OCI-LY3 (cell line): ENCODE measurements at regions not wholly inside any gene's neighbourhood (a gene's known extent, or its start where the extent isn't known, plus 50 kb on each side); places are given as distances from the start of the nearest gene placed in this dataset.

Source experiments
- EZH2phosphoT487 ChIP-seq: fragments of 200-600 bp; shearing (Covaris generic); IDR thresholded peaks from 2 replicates; pipeline ENCODE4 v1.6.1; 2018; ENCODE audit warnings: antibody characterized with exemption, mixed run types, low read depth
- TF ChIP-seq, protein P1 (sequence below): fragments of 200-600, 300-600 bp; sonication (generic); IDR thresholded peaks from 2 replicates; pipeline ENCODE4 v1.5.1; 2014; ENCODE audit warnings: antibody characterized with exemption, low read length, low read depth

DNA sequence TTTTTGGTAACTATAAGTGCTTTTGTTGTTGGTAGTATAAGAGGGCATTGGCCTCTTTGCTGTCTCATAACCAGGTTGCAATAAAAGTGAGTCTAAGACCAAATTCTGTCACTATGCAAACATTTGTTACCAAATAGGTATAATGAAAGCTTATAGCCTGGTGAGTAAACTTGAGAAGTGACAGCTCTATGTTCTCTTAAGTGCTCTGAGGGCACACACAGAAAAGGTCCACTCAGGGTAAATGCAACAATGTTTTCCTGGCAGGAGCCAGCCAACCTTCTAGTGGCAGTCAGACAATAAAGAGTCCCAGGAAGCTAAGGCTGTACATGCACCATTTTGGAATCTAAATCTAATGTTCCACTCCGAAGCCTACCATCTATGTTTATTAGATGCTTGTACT, 262.1 kb upstream of the TGFBR2 start:
- TF ChIP-seq, protein P1, sequence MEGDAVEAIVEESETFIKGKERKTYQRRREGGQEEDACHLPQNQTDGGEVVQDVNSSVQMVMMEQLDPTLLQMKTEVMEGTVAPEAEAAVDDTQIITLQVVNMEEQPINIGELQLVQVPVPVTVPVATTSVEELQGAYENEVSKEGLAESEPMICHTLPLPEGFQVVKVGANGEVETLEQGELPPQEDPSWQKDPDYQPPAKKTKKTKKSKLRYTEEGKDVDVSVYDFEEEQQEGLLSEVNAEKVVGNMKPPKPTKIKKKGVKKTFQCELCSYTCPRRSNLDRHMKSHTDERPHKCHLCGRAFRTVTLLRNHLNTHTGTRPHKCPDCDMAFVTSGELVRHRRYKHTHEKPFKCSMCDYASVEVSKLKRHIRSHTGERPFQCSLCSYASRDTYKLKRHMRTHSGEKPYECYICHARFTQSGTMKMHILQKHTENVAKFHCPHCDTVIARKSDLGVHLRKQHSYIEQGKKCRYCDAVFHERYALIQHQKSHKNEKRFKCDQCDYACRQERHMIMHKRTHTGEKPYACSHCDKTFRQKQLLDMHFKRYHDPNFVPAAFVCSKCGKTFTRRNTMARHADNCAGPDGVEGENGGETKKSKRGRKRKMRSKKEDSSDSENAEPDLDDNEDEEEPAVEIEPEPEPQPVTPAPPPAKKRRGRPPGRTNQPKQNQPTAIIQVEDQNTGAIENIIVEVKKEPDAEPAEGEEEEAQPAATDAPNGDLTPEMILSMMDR: no peak
- TF ChIP-seq EZH2phosphoT487: no peak
